Prostate gland (tissue), 2 donors: ENCODE measurements at regions not wholly inside any gene's neighbourhood (a gene's known extent, or its start where the extent isn't known, plus 50 kb on each side); places are given as distances from the start of the nearest gene placed in this dataset.

Experiments
- POLR2A ChIP-seq: fragments of 450-650 bp; IDR thresholded peaks from one replicate; pipeline ENCODE4 v1.6.1; 2016; ENCODE audit warnings: antibody characterized with exemption, mild to moderate bottlenecking
- POLR2AphosphoS5 ChIP-seq: sonication (generic); formaldehyde crosslinking; IDR thresholded peaks from one replicate; pipeline ENCODE4 v1.6.1; 2017; ENCODE audit warnings: antibody characterized with exemption
- TF ChIP-seq, protein P1 (sequence below), 4 experiments: fragments of 200-600 bp in 2 of 4; fragments of 450-650 bp in 2 of 4; sonication (generic) in 2 of 4; IDR thresholded peaks; 1 replicate in 3 of 4; 2 replicates in 1 of 4; pipeline ENCODE4 v1.5.1; 2016 to 2019; ENCODE audit warnings: antibody characterized with exemption in 4 of 4, mild to moderate bottlenecking in 2 of 4, moderate library complexity in 2 of 4

DNA sequence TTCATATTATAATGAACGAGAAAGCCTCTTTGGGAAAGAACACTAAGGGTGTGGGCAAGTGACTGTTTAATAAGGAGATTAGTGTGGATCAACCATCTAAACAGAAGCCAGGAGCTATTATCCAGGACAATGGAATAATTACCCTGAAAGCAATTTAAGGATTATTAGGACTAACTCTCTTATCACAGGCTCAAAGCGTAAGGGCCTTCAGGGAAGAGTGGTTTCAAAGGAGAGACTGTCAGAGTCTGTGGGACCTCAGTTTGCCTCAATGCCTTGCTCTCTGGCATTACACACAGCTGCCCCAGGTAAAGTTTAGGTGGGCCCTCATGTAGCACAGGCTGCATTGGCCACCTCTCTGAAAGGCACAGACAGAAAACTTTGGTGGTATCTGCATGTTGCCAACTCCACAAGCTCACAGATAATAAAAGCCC is 717.2 kb upstream of the ADGRL3 start:
- TF ChIP-seq, protein P1, sequence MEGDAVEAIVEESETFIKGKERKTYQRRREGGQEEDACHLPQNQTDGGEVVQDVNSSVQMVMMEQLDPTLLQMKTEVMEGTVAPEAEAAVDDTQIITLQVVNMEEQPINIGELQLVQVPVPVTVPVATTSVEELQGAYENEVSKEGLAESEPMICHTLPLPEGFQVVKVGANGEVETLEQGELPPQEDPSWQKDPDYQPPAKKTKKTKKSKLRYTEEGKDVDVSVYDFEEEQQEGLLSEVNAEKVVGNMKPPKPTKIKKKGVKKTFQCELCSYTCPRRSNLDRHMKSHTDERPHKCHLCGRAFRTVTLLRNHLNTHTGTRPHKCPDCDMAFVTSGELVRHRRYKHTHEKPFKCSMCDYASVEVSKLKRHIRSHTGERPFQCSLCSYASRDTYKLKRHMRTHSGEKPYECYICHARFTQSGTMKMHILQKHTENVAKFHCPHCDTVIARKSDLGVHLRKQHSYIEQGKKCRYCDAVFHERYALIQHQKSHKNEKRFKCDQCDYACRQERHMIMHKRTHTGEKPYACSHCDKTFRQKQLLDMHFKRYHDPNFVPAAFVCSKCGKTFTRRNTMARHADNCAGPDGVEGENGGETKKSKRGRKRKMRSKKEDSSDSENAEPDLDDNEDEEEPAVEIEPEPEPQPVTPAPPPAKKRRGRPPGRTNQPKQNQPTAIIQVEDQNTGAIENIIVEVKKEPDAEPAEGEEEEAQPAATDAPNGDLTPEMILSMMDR (IDR thresholded peaks at IDR 0.05), result no peak
- TF ChIP-seq POLR2AphosphoS5 (no peak), POLR2A (no peak)
